ENCODE measurements at regions not wholly inside any gene's neighbourhood (a gene's known extent, or its start where the extent isn't known, plus 50 kb on each side); places are given as distances from the start of the nearest gene placed in this dataset.
"Not testable (repeated sequence)": the region's sequence is repeated elsewhere in the genome, so short reads cannot be mapped to it uniquely, and the experiment has no call there.

DNA sequence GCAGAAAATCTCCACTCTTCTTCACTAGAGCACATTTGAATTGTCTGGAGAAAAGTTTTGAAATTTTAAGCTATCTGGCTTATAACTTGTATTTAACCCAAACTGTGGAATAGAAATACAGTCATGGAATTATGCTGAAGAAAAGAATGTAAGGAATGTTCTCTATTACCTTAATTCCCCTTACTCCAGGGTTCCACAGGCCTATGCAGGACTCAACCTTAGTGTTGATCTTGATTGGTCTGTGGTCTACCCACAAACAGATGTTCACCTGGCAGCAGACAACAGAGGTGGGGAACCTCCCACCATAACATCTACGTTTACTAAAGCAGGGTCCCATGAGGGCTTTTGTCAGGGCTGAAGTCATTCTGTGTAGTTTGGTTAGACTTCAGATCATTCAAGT is 189.3 kb upstream of the GPRIN3 start:
- Mint-ChIP-seq H3K36me3 (ENCODE audit: insufficient read depth, unreplicated experiment) (no peaks in the 10 kb centered on the region), H3K4me1 (ENCODE audit: low read depth, unreplicated experiment) (peaks cover 33% of the 10 kb centered on the region), H3K27me3 (ENCODE audit: unreplicated experiment) (no peaks in the 10 kb centered on the region), H3K9me3 (ENCODE audit: low read depth, unreplicated experiment) (no peaks in the 10 kb centered on the region), H3K4me3 (ENCODE audit: low read depth, unreplicated experiment) (no peak overlapping the region), H3K27ac (ENCODE audit: unreplicated experiment) (no peak overlapping the region)
- intact Hi-C loops (cut with micrococcal nuclease; ENCODE audit: unreplicated experiment): no loop called here
- TF ChIP-seq, protein P1, sequence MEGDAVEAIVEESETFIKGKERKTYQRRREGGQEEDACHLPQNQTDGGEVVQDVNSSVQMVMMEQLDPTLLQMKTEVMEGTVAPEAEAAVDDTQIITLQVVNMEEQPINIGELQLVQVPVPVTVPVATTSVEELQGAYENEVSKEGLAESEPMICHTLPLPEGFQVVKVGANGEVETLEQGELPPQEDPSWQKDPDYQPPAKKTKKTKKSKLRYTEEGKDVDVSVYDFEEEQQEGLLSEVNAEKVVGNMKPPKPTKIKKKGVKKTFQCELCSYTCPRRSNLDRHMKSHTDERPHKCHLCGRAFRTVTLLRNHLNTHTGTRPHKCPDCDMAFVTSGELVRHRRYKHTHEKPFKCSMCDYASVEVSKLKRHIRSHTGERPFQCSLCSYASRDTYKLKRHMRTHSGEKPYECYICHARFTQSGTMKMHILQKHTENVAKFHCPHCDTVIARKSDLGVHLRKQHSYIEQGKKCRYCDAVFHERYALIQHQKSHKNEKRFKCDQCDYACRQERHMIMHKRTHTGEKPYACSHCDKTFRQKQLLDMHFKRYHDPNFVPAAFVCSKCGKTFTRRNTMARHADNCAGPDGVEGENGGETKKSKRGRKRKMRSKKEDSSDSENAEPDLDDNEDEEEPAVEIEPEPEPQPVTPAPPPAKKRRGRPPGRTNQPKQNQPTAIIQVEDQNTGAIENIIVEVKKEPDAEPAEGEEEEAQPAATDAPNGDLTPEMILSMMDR (IDR thresholded peaks at IDR 0.05; ENCODE audit: unreplicated experiment): no peak
- no TSS peak for BruUV-seq (replicated peaks)
- CTCF ChIA-PET: interaction anchor here (0.7 kb wide), 1 partner anchor 972 kb away, joined by 3 read pairs; no protein-coding TSS in a partner anchor
- DNase-seq: no peak

DNA sequence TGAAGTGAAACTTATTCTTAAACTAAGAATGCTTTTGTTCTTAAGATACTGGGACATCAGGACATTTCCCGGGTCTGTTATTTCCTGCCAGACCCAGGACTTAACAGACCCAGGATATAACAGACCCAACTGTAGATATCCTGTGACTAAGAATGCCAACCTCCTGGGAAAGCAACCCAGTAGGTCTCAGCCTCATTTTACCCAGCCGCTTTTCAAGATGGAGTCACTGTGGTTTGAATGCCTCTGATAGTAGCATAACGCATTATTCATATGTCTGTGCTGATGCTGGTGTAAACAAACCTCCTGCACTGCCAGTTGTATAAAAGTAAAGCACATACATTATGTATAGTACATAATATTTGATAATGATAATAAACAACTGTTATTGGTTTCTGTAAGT is 185.8 kb upstream of the GPRIN3 start:
- Mint-ChIP-seq H3K27ac (ENCODE audit: unreplicated experiment) (peak overlapping the region; percentile 37), H3K36me3 (ENCODE audit: insufficient read depth, unreplicated experiment) (no peaks in the 10 kb centered on the region), H3K4me3 (ENCODE audit: low read depth, unreplicated experiment) (no peak overlapping the region), H3K27me3 (ENCODE audit: unreplicated experiment) (no peaks in the 10 kb centered on the region), H3K4me1 (ENCODE audit: low read depth, unreplicated experiment) (peaks cover 20% of the 10 kb centered on the region), H3K9me3 (ENCODE audit: low read depth, unreplicated experiment) (no peaks in the 10 kb centered on the region)
- CTCF ChIA-PET: no interaction called here
- DNase-seq: no peak
- intact Hi-C loops (cut with micrococcal nuclease; ENCODE audit: unreplicated experiment): no loop called here
- no TSS peak for BruUV-seq (replicated peaks)
- TF ChIP-seq, protein P1 (IDR thresholded peaks at IDR 0.05; ENCODE audit: unreplicated experiment): no peak

DNA sequence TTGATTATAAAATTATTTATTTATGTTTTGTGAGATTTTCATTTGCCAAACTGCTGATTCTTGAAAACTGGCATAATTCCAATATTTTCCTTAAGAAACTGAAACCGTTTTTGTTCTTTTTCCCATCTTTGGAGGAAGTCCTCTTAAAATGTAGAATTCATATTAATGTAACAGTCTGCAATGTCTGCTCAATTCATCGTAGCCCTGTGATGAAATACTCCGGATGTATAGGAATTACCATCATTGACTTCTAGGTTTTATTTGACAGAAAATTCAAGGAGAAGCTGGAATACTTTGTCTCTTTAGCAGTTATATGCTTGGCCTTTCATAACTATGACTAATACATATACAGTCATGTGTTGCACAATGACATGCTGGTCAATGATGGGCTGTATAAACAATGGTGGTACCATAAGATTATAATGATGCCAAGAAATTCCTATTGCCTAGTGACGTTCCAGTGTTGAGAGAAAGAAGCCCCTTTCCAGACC is 185.0 kb upstream of the GPRIN3 start:
- H3K9me3 Mint-ChIP-seq (ENCODE audit: low read depth, unreplicated experiment): no peaks in the 10 kb centered on the region
- peaks cover 20% of the 10 kb centered on the region for H3K4me1 Mint-ChIP-seq (ENCODE audit: low read depth, unreplicated experiment)
- no peak overlapping the region for H3K4me3 Mint-ChIP-seq (ENCODE audit: low read depth, unreplicated experiment)
- intact Hi-C loops (cut with micrococcal nuclease; ENCODE audit: unreplicated experiment): no loop called here
- DNase-seq: no peak
- H3K27me3 Mint-ChIP-seq (ENCODE audit: unreplicated experiment): no peaks in the 10 kb centered on the region
- H3K36me3 Mint-ChIP-seq (ENCODE audit: insufficient read depth, unreplicated experiment): no peaks in the 10 kb centered on the region
- H3K27ac Mint-ChIP-seq (ENCODE audit: unreplicated experiment): peak overlapping the region; percentile 37
- TF ChIP-seq, protein P1 (IDR thresholded peaks at IDR 0.05; ENCODE audit: unreplicated experiment): no peak
- CTCF ChIA-PET: no interaction called here
- no TSS peak for BruUV-seq (replicated peaks)

DNA sequence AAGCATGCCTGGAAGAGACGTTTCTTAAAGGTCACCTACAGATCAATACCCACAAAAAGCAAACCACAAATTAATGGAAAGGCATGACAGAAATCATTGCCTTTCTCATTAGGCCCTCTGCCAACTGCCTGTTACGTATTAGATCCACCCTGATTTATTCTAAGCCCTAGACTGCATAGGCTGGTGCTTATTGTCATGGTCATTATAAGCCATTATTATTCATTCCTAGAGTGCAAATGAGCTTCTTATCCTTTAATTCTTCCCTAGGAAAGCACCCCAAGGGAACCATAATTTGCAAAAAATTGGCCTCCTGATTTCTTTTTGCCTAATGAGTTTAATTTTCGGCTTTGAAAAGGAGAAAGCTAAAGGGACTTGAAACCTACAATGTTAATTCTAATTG is 184.2 kb upstream of the GPRIN3 start:
- no peaks in the 10 kb centered on the region for H3K36me3 Mint-ChIP-seq (ENCODE audit: insufficient read depth, unreplicated experiment)
- BruUV-seq (replicated peaks): no TSS peak
- no peaks in the 10 kb centered on the region for H3K9me3 Mint-ChIP-seq (ENCODE audit: low read depth, unreplicated experiment)
- intact Hi-C loops (cut with micrococcal nuclease; ENCODE audit: unreplicated experiment): no loop called here
- H3K4me1 Mint-ChIP-seq (ENCODE audit: low read depth, unreplicated experiment): peaks cover 20% of the 10 kb centered on the region
- H3K27ac Mint-ChIP-seq (ENCODE audit: unreplicated experiment): no peak overlapping the region
- H3K4me3 Mint-ChIP-seq (ENCODE audit: low read depth, unreplicated experiment): no peak overlapping the region
- H3K27me3 Mint-ChIP-seq (ENCODE audit: unreplicated experiment): no peaks in the 10 kb centered on the region
- CTCF ChIA-PET: no interaction called here
- TF ChIP-seq, protein P1 (IDR thresholded peaks at IDR 0.05; ENCODE audit: unreplicated experiment): no peak
- no peak for DNase-seq

DNA sequence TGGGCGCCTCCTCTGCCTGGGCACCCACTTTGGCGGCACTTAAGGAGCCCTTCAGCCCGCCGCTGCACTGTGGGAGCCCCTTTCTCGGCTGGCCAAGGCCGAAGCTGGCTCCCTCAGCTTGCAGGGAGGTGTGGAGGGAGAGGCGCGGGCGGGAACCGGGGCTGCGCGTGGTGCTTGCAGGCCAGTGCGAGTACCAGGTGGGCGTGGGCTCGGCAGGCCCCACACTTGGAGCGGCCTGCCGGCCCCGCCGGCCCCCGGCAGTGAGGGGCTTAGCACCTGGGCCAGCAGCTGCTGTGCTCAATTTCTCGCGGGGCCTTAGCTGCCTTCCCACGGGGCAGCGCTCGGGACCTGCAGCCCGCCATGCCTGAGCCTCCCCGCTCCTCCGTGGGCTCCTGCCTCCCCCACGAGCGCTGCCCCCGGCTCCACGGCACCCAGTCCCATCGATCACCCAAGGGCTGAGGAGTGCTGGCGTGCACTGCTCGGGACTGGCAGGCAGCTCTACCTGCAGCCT is 182.4 kb upstream of the GPRIN3 start:
- H3K36me3 Mint-ChIP-seq (ENCODE audit: insufficient read depth, unreplicated experiment); DNase-seq; H3K27ac Mint-ChIP-seq (ENCODE audit: unreplicated experiment); CTCF ChIA-PET; H3K4me3 Mint-ChIP-seq (ENCODE audit: low read depth, unreplicated experiment); H3K27me3 Mint-ChIP-seq (ENCODE audit: unreplicated experiment); BruUV-seq (replicated peaks); H3K9me3 Mint-ChIP-seq (ENCODE audit: low read depth, unreplicated experiment): not testable (repeated sequence)
- peaks cover 20% of the 10 kb centered on the region for H3K4me1 Mint-ChIP-seq (ENCODE audit: low read depth, unreplicated experiment)
- intact Hi-C loops (cut with micrococcal nuclease; ENCODE audit: unreplicated experiment): loop anchor here (5.0 to 10.0 kb wide), 3 partner anchors 65 to 167 kb away; no protein-coding TSS in a partner anchor

All from Calu3 (cell line).